T-helper 1 cell treated with Interleukin-12 subunit alpha and Interleukin-12 subunit beta and Interleukin-4 antibody, amounts not matched to agents 30 μg/mL and 1 μg/mL, for 36 hours (primary cell): ENCODE measurements at regions not wholly inside any gene's neighbourhood (a gene's known extent, or its start where the extent isn't known, plus 50 kb on each side); places are given as distances from the start of the nearest gene placed in this dataset.

Experiments
- H3K27ac Mint-ChIP-seq: one replicate; pipeline ENCODE4 v1.8.0; 2021; ENCODE audit warnings: mild to moderate bottlenecking, mixed read lengths
- H3K27me3 Mint-ChIP-seq: one replicate; pipeline ENCODE4 v1.8.0; 2021; ENCODE audit warnings: low read depth, mixed read lengths
- H3K36me3 Mint-ChIP-seq: one replicate; pipeline ENCODE4 v1.8.0; 2021; ENCODE audit warnings: low read depth, mixed read lengths
- H3K4me1 Mint-ChIP-seq: one replicate; pipeline ENCODE4 v1.8.0; 2021; ENCODE audit warnings: low read depth, mixed read lengths
- H3K4me3 Mint-ChIP-seq: one replicate; pipeline ENCODE4 v1.8.0; 2021; ENCODE audit warnings: mild to moderate bottlenecking, moderate library complexity, mixed read lengths
- H3K9me3 Mint-ChIP-seq: one replicate; pipeline ENCODE4 v1.8.0; 2021; ENCODE audit warnings: mixed read lengths

- Mint-ChIP-seq H3K27me3 (peaks cover 55% of the 10 kb centered on the region), H3K36me3 (no peaks in the 10 kb centered on the region), H3K4me3 (no peak overlapping the region), H3K4me1 (no peaks in the 10 kb centered on the region), H3K27ac (no peak overlapping the region), H3K9me3 (no peaks in the 10 kb centered on the region)
Observed at GRCh38 chr12:75881920-75882319, 149.7 kb downstream of the PHLDA1 start.

DNA sequence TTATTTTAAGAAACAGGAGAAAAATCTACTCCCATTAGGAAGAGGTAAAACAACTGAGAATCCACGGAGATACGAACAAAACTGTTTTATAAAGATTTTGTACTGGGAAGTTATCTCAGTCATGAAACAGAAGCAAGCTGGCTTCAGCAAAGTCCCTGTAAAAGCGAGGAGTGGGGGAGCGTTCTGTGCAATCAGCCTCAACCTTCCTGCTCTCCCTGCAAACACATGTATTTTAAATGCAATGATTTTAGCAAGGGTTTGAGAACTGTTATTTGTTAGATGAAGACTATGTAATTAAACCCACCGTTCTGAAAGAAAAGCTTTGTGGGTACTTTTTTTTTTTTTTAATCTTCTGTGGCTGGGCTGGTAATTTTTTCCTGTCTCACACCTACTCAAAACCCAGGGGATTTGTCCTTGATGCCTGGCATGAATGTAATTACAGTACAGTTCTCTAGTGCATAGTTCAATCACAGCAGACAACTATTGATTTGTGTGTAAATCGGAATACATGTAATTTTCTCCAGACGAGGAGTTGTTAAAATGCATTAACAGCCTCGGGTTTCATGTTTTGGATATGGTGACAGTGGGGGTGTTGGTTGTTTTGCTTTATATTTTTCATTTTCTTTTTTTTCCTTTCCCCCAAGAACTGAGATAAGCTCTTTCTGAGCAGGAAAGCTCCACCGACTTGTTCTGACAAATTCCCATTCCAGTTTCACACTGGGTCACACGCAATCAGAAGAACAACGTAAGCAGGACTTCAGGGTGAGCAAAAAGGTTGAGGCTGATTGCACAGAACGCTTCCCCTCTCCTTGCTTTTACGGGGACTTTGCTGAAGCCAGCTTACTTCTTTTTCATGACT, 153.6 kb downstream of the PHLDA1 start:
- H3K9me3 Mint-ChIP-seq, result peaks cover 8% of the 10 kb centered on the region
- no peaks in the 10 kb centered on the region for H3K36me3 Mint-ChIP-seq
- no peaks in the 10 kb centered on the region for H3K4me1 Mint-ChIP-seq
- no peak overlapping the region for H3K27ac Mint-ChIP-seq
- no peak overlapping the region for H3K4me3 Mint-ChIP-seq
- H3K27me3 Mint-ChIP-seq, result peaks cover 39% of the 10 kb centered on the region

GRCh38 chr12:75876832-75877762, 154.5 kb downstream of the PHLDA1 start:
- Mint-ChIP-seq H3K36me3 (no peaks in the 10 kb centered on the region), H3K4me1 (no peaks in the 10 kb centered on the region), H3K9me3 (peaks cover 8% of the 10 kb centered on the region), H3K27me3 (peaks cover 44% of the 10 kb centered on the region), H3K27ac (no peak overlapping the region), H3K4me3 (no peak overlapping the region)

DNA sequence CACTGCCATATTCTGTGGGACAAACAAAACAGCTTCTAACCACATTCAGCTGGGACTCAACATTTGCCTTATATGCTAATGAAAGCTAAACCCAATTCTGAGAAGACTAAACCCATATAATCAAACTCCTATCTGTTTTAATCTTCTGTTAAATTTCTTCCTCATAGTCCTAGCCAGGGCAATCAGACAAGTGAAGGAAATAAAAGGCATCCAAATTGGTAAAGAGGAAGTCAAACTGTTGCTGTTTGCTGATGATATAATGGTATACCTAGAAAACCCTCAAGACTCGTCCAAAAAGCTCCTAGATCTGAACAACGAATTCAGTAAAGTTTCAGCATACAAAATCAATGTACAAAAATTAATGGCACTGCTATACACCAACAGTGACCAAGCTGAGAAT, 157.1 kb downstream of the PHLDA1 start:
- H3K36me3 Mint-ChIP-seq, result no peaks in the 10 kb centered on the region
- no peaks in the 10 kb centered on the region for H3K4me1 Mint-ChIP-seq
- H3K27me3 Mint-ChIP-seq, result peaks cover 33% of the 10 kb centered on the region
- H3K27ac Mint-ChIP-seq, result no peak overlapping the region
- H3K4me3 Mint-ChIP-seq, result no peak overlapping the region
- peaks cover 8% of the 10 kb centered on the region for H3K9me3 Mint-ChIP-seq

- H3K9me3 Mint-ChIP-seq, result peaks cover 8% of the 10 kb centered on the region
- peak overlapping the region; percentile 5 for H3K27ac Mint-ChIP-seq
Observed at GRCh38 chr12:75872762-75873161, 158.8 kb downstream of the PHLDA1 start.

DNA sequence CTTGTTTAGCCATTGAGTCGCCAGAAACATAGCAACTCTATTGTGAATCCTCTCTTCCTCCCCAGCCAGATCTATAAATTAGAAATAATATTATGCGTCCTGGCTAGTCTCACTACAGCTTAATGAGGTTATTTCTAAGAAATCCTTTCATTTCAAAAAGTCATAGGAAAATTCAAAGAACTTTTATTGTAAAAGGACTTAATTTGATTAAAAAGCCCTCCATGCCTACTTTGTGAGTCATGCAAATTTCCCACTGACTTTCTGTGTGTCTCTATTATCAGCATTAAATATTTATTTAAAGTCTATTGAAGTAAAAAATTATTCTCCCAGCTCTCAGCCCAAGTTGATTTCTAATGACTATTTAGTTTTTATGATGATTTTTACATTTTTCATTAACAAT, 160.7 kb downstream of the PHLDA1 start:
- H3K9me3 Mint-ChIP-seq, result peaks cover 12% of the 10 kb centered on the region
- peaks cover 15% of the 10 kb centered on the region for H3K27me3 Mint-ChIP-seq
- no peak overlapping the region for H3K4me3 Mint-ChIP-seq
- H3K4me1 Mint-ChIP-seq, result peaks cover 5% of the 10 kb centered on the region
- no peaks in the 10 kb centered on the region for H3K36me3 Mint-ChIP-seq
- no peak overlapping the region for H3K27ac Mint-ChIP-seq

More at GRCh38 chr12:75872762-75873161, 158.8 kb downstream of the PHLDA1 start:
- Mint-ChIP-seq H3K4me1 (no peaks in the 10 kb centered on the region), H3K4me3 (no peak overlapping the region), H3K36me3 (no peaks in the 10 kb centered on the region), H3K27me3 (peaks cover 18% of the 10 kb centered on the region)

DNA sequence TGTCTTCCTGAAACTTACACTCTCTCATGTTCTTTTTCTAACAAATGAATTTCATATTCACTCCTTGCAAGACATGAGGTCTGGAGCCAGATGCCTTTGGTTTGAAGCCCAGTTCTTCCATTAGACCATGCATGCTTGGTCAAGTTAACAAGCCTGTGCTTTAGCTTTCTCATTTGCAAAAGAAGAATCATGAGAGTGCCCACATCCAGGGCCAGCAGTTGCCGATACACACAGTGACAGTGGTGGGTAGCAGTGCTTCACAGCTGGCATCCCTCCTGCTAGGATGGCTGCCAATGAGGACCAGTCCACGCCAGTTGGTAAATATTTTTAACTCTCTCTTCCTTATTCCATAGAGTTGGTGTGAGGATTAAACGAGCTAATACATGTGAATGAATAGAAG, 163.1 kb downstream of the PHLDA1 start:
- no peak overlapping the region for H3K27ac Mint-ChIP-seq
- H3K36me3 Mint-ChIP-seq, result no peaks in the 10 kb centered on the region
- H3K4me1 Mint-ChIP-seq, result peaks cover 5% of the 10 kb centered on the region
- peaks cover 4% of the 10 kb centered on the region for H3K9me3 Mint-ChIP-seq
- H3K4me3 Mint-ChIP-seq, result no peak overlapping the region
- peaks cover 7% of the 10 kb centered on the region for H3K27me3 Mint-ChIP-seq

DNA sequence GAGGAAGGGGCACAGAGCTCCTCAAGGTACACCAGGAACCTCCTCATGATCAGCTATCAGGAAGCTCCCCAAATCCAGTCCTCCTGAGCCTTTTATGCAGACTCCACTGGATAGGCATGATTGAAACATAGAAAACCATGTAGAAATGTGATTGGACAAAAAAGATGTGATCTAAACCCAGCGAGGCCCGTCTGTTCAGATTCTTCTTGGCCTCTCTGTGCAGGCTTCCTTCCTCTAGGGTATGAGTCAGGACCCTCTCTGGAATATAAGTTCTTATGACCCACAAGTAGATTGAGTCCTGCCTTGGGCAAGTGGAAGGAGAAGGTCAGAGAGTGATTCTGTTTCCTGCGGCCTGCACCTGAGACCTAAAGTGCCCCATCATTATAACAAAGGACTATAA, 166.3 kb downstream of the PHLDA1 start:
- Mint-ChIP-seq H3K27me3 (no peaks in the 10 kb centered on the region), H3K27ac (no peak overlapping the region), H3K4me1 (peaks cover 5% of the 10 kb centered on the region), H3K9me3 (peaks cover 4% of the 10 kb centered on the region), H3K36me3 (no peaks in the 10 kb centered on the region), H3K4me3 (no peak overlapping the region)

GRCh38 chr12:75864161-75864560, 167.4 kb downstream of the PHLDA1 start:
- Mint-ChIP-seq H3K9me3 (peaks cover 4% of the 10 kb centered on the region), H3K36me3 (no peaks in the 10 kb centered on the region), H3K27ac (no peak overlapping the region), H3K27me3 (no peaks in the 10 kb centered on the region), H3K4me1 (peaks cover 5% of the 10 kb centered on the region), H3K4me3 (no peak overlapping the region)

DNA sequence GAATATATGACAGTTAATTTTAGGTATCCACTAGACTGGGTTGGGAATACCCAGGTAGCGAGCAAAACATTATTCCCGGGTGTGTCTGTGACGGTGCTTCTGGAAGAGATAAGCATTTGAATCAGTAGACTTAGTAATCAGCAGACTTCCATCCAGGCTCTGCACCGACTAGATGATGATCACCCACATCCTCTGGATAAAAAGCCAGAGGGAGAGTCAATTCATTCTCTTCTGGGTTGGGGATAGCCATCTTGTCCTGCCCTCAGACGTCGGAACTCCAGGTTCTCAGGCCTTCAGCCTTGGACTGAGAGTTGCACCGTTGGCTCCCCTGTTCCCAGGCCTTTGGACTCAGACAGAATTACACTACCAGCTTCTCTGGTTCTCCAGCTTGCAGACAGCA, 168.0 kb downstream of the PHLDA1 start:
- Mint-ChIP-seq H3K36me3 (no peaks in the 10 kb centered on the region), H3K9me3 (peaks cover 4% of the 10 kb centered on the region), H3K27me3 (no peaks in the 10 kb centered on the region), H3K4me3 (no peak overlapping the region), H3K4me1 (peaks cover 5% of the 10 kb centered on the region), H3K27ac (no peak overlapping the region)

DNA sequence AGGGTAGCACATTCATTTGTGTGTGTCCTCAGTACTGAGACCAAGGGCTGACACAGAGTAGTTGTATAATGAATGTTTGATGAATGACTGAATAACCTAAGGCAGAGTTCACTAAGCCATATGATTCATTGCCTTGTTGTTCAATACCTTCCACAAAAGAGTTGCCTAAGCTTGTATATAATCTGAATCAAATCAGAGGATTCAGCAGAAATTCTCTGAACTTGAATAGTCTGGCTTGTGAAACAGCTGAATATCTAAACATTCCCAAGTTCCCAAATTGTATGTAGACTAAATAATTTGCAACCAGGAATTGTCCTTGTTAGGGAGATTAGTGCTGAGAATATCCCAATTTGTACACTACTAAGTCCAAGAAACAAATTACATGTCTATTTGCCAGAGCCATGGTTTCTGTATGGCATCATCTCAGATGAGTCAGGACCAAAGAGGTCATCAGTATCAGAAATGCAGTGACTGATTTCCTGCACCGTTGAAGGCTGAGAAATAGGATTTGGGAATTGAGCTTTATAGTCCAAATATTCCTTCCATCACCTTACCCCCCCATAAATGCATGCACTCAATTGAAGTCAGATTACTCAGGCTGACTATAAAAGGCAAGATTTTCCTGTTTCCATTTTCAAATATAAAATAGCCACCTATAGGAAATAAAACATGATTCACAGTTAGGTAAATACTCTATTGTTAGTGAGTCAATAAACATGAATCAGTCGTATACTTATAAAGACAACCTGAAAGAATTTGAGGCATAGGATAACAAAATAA, 168.7 kb downstream of the PHLDA1 start:
- Mint-ChIP-seq H3K4me3 (no peak overlapping the region), H3K4me1 (peaks cover 5% of the 10 kb centered on the region), H3K27me3 (no peaks in the 10 kb centered on the region), H3K27ac (no peak overlapping the region), H3K36me3 (no peaks in the 10 kb centered on the region), H3K9me3 (peaks cover 4% of the 10 kb centered on the region)

DNA sequence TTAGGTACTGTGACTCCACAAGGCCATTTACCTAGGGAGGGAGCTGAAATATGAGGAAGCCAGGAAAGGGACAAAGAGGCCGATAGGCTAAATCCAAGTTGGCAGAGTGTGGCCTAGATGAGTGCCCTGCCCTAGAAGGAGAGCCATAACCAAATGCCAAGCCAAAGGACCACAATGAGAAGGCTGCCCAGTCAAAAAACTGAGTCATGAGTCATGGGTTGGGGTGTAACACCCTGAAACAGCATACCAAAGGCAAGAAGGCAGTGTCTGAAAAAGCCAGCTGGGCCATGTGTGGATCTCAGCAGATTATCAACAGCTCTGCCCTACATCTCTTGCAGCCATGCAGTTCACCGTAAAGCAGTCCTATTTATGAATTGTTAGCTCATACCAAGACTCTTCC, 171.7 kb downstream of the PHLDA1 start:
- Mint-ChIP-seq H3K27me3 (peaks cover 6% of the 10 kb centered on the region), H3K36me3 (no peaks in the 10 kb centered on the region)

DNA sequence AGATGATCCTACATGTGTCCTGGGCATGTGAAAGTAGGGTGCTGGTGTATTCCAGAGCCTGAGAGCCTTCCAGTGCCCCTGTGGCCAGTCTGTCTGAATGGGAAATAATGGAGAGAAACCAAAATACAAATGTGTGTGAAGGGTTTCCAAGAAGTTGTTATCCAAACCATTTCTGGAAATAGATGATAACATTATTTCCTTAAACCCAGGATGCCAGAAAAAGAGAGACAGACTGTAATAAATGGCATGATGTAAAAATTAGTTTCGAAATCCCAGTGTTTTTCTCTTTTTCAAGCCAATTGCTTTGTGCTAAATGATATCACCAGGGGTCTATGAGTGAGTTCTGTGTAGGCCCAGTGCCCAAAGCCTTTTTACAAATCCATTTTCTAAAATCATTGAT, 175.3 kb downstream of the PHLDA1 start:
- Mint-ChIP-seq H3K27ac (no peak overlapping the region), H3K36me3 (no peaks in the 10 kb centered on the region), H3K4me1 (no peaks in the 10 kb centered on the region), H3K9me3 (no peaks in the 10 kb centered on the region), H3K27me3 (peaks cover 22% of the 10 kb centered on the region), H3K4me3 (no peak overlapping the region)

More for the DNA sequence above, 171.7 kb downstream of the PHLDA1 start:
- H3K4me1 Mint-ChIP-seq, result no peaks in the 10 kb centered on the region
- no peak overlapping the region for H3K27ac Mint-ChIP-seq
- H3K4me3 Mint-ChIP-seq, result no peak overlapping the region
- no peaks in the 10 kb centered on the region for H3K9me3 Mint-ChIP-seq

DNA sequence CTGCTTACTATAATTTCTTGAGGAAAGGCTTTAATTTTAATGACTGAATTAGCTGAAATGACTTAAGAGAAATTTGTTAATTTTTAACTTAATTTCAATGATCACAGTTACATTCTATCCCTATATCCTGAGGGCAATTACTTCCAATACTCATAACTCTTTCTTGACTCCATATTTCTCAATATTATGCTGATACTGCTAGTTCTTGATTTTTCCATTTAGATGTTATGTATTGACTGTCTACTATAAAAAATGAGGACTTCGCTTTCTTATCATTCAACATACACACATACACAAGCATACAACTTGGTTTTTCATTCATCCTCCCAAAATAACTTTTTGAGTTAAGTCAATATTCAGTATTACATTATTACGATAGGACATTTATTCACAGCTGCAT, 176.2 kb downstream of the PHLDA1 start:
- Mint-ChIP-seq H3K27me3 (peaks cover 22% of the 10 kb centered on the region), H3K4me1 (no peaks in the 10 kb centered on the region), H3K27ac (no peak overlapping the region), H3K9me3 (no peaks in the 10 kb centered on the region), H3K4me3 (no peak overlapping the region), H3K36me3 (no peaks in the 10 kb centered on the region)
